Loucy (cell line): ENCODE measurements at regions not wholly inside any gene's neighbourhood (a gene's known extent, or its start where the extent isn't known, plus 50 kb on each side); places are given as distances from the start of the nearest gene placed in this dataset.

Experiments
- EZH2phosphoT487 ChIP-seq: fragments of 200-600 bp; IDR thresholded peaks from 2 replicates; pipeline ENCODE4 v1.6.1; 2018; ENCODE audit warnings: antibody characterized with exemption, mild to moderate bottlenecking, moderate library complexity, borderline replicate concordance
- TF ChIP-seq, protein P1 (sequence below): fragments of 200-600 bp; sonication (generic); conservative IDR thresholded peaks from 2 replicates; pipeline ENCODE4 v1.5.1; 2014; ENCODE audit warnings: mild to moderate bottlenecking, antibody characterized with exemption, low read length

- TF ChIP-seq, protein P1, sequence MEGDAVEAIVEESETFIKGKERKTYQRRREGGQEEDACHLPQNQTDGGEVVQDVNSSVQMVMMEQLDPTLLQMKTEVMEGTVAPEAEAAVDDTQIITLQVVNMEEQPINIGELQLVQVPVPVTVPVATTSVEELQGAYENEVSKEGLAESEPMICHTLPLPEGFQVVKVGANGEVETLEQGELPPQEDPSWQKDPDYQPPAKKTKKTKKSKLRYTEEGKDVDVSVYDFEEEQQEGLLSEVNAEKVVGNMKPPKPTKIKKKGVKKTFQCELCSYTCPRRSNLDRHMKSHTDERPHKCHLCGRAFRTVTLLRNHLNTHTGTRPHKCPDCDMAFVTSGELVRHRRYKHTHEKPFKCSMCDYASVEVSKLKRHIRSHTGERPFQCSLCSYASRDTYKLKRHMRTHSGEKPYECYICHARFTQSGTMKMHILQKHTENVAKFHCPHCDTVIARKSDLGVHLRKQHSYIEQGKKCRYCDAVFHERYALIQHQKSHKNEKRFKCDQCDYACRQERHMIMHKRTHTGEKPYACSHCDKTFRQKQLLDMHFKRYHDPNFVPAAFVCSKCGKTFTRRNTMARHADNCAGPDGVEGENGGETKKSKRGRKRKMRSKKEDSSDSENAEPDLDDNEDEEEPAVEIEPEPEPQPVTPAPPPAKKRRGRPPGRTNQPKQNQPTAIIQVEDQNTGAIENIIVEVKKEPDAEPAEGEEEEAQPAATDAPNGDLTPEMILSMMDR = no peak
- TF ChIP-seq EZH2phosphoT487 = no peak
These were observed 1043.1 kb downstream of the ADGRL2 start for GRCh38 chr1:82843876-82844275.
